IPS-18a (cell line): ENCODE measurements at regions not wholly inside any gene's neighbourhood (a gene's known extent, or its start where the extent isn't known, plus 50 kb on each side); places are given as distances from the start of the nearest gene placed in this dataset.
"Not testable (repeated sequence)": the region's sequence is repeated elsewhere in the genome, so short reads cannot be mapped to it uniquely, and the experiment has no call there.

Experiments
- H3K27ac ChIP-seq: one replicate; pipeline ENCODE4 v1.5.1; 2013; ENCODE audit warnings: low read length
- H3K27me3 ChIP-seq: one replicate; pipeline ENCODE4 v1.6.1; 2013; ENCODE audit warnings: mild to moderate bottlenecking, low read length; ENCODE audit not compliant: control insufficient read depth, insufficient read depth
- H3K36me3 ChIP-seq: one replicate; pipeline ENCODE4 v1.6.1; 2013; ENCODE audit warnings: low read depth, low read length; ENCODE audit not compliant: control insufficient read depth
- H3K4me1 ChIP-seq: one replicate; pipeline ENCODE4 v1.6.1; 2013; ENCODE audit warnings: low read depth, low read length; ENCODE audit not compliant: control insufficient read depth
- H3K4me3 ChIP-seq: one replicate; pipeline ENCODE4 v1.5.1; 2013; ENCODE audit warnings: low read length
- H3K9ac ChIP-seq: one replicate; pipeline ENCODE4 v1.6.1; 2013; ENCODE audit warnings: mild to moderate bottlenecking, low read length, moderate library complexity
- H3K9me3 ChIP-seq: one replicate; pipeline ENCODE4 v1.6.1; 2013; ENCODE audit warnings: low read depth, low read length; ENCODE audit not compliant: control insufficient read depth

DNA sequence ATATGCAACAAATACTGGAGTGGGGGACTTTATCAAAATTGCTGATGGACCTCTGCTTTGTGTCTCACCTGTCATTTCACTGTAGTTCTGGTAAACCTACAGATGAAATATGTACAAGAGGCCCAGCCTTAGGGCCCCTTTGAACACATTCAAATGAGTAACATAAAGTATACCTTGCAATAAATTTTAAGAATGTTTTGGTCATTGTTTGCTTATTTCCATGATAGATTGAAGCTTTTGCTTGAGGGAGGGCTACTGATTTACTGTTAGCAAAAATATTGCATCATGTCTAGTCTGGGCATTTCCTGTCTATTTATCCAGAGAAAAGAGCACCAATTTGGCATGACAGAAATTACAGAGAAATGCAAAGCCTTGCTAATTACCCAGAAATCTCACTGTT lies 705.5 kb upstream of the PCDH9 start:
- H3K4me1 ChIP-seq: no peaks in the 10 kb centered on the region
- no peaks in the 10 kb centered on the region for H3K9me3 ChIP-seq
- no peak overlapping the region for H3K4me3 ChIP-seq
- H3K9ac ChIP-seq: no peak overlapping the region
- no peaks in the 10 kb centered on the region for H3K36me3 ChIP-seq
- H3K27me3 ChIP-seq: no peaks in the 10 kb centered on the region
- no peak overlapping the region for H3K27ac ChIP-seq

DNA sequence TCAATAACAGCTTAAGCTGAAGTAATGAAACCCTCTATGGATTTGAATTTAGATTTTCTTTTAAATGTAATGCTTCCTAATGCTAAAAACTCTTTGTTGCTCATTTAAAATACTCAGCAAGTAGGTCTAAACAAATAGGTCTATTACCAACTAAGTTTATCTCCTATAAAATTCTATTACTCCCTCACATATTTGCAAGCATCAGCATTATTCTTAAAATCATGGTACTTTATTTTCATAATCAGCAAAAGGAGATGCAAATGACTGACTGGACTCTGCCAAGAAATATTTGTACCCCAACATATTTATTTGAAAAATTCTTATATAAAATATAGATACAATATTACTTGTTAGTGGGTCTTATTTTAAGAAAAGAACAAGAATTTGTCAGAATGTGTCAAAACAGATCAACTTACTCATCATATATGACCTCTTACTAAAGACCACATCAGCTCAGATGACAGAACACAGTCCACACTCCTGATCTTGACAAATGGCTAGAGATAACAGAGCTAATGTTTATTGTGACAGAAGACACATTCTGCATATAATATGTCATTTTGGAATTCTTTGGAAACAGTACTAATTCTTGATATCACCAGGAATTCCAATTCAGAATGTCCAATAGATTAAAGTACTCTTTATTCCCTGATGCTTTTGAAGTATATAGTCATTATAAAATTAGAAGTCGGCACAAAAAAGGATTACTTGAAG lies 704.6 kb upstream of the PCDH9 start:
- no peak overlapping the region for H3K27ac ChIP-seq
- no peaks in the 10 kb centered on the region for H3K4me1 ChIP-seq
- no peaks in the 10 kb centered on the region for H3K9me3 ChIP-seq
- H3K36me3 ChIP-seq: no peaks in the 10 kb centered on the region
- no peaks in the 10 kb centered on the region for H3K27me3 ChIP-seq
- H3K4me3 ChIP-seq: no peak overlapping the region
- H3K9ac ChIP-seq: no peak overlapping the region

DNA sequence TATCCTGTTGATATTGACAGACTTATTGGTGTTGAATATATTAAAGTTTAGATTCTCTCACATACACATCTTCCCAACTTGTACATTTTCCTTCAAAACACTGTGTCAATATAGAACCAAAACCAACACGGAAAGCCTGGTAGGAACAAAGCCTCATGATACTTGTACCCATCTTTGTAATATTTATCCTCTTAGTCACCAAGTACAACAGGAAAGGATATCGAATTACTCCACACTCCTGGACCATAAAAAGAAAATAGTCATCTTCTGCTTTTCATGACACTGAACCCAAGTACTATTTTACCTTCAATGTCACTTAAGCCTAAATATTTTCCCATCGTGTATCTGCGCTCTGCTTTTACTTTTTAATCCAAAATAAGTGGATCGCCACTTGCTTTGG lies 702.9 kb upstream of the PCDH9 start:
- Histone ChIP-seq H3K4me1 (no peaks in the 10 kb centered on the region), H3K9me3 (no peaks in the 10 kb centered on the region), H3K4me3 (no peak overlapping the region), H3K27me3 (no peaks in the 10 kb centered on the region), H3K27ac (no peak overlapping the region), H3K36me3 (no peaks in the 10 kb centered on the region), H3K9ac (no peak overlapping the region)

DNA sequence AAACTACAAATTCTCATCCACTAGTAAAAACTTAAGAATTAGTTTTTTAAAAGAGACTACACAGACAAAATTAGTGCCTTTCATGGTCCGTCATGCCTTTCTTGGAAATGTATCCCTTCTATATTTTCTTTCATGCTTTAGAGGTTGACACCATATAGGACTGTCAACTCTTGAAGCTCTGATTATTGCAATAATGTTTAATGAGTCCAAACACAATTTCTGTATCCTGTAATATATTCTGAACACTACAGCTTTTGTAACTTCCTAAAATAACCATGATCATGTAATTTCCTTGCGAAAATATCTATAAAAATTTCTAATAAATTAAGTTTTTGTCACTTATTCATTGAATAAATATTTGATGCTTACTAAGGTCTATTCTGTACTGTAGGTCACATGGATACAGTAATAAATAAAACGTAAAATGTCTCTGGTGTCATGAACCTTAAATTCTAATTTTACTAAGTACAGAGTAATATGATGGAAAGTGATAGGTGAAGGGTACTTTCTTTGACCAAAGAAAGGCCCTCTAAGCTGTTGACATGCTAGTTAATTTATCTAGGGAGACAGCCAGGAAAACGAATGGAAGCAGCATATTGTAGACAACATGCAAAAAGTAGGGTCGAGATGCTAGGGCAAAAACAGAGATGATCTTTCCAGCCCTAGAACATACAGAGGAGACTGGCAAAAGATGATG lies 687.3 kb upstream of the PCDH9 start:
- Histone ChIP-seq H3K9me3 (no peaks in the 10 kb centered on the region), H3K4me1 (no peaks in the 10 kb centered on the region), H3K27ac (no peak overlapping the region), H3K27me3 (no peaks in the 10 kb centered on the region), H3K4me3 (no peak overlapping the region), H3K9ac (no peak overlapping the region), H3K36me3 (no peaks in the 10 kb centered on the region)

DNA sequence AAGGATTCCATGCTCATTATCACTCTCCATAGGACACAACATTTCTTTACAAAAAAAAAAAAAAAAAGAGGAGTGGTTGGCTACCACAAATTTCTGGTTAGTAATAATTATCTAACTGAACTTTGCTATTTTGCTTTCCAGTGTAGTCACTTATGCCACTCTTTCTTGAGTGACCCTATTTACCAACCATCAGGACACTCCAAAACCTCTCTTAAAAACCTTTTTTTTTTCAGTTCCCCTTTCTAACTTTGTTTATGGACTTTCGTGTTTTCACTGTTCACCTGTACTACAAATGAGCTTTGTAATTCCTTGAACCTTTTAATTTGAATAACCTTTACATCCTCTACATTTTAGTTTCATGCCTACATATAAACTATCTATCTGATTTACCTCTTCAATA lies 686.5 kb upstream of the PCDH9 start:
- Histone ChIP-seq H3K36me3 (no peaks in the 10 kb centered on the region), H3K27ac (no peak overlapping the region), H3K4me1 (no peaks in the 10 kb centered on the region), H3K27me3 (no peaks in the 10 kb centered on the region), H3K9ac (no peak overlapping the region), H3K4me3 (no peak overlapping the region), H3K9me3 (no peaks in the 10 kb centered on the region)

DNA sequence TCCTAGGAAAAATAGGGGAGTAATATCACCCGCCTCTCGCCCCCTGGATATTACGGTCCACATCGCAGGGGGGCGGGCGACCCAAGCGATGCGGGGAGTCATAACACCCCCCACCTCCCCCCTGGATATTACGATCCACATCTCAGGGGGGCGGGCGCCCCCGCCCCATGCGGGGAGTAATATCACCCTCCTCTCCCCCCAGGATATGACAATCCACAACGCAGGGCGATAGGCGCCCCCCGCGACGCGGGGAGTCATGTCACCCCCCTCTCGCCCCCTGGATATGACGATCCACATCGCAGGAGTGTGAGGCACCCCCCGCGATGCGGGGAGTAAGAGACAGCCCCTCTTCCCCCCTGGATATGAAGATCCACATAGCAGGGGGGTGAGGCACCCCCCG lies 684.4 kb upstream of the PCDH9 start:
- no peak overlapping the region for H3K4me3 ChIP-seq
- H3K36me3 ChIP-seq: no peaks in the 10 kb centered on the region
- no peak overlapping the region for H3K9ac ChIP-seq
- no peak overlapping the region for H3K27ac ChIP-seq
- H3K27me3 ChIP-seq: no peaks in the 10 kb centered on the region
- no peaks in the 10 kb centered on the region for H3K4me1 ChIP-seq
- H3K9me3 ChIP-seq: no peaks in the 10 kb centered on the region

DNA sequence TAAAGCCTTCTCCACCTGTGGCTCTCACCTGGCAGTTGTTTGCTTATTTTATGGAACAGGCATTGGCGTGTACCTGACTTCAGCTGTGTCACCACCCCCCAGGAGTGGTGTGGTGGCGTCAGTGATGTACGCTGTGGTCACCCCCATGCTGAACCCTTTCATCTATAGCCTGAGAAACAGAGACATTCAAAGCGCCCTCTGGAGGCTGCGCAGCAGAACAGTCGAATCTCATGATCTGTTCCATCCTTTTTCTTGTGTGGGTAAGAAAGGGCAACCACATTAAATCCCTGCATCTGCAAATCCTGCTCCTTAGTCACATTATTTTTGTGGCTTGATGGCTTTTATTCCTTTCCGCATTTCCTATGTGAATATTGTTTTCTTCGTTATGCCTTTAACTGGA lies 672.8 kb upstream of the PCDH9 start:
- H3K9me3 ChIP-seq, H3K4me3 ChIP-seq, H3K4me1 ChIP-seq, H3K27me3 ChIP-seq, H3K9ac ChIP-seq, H3K36me3 ChIP-seq, H3K27ac ChIP-seq: not testable (repeated sequence)

DNA sequence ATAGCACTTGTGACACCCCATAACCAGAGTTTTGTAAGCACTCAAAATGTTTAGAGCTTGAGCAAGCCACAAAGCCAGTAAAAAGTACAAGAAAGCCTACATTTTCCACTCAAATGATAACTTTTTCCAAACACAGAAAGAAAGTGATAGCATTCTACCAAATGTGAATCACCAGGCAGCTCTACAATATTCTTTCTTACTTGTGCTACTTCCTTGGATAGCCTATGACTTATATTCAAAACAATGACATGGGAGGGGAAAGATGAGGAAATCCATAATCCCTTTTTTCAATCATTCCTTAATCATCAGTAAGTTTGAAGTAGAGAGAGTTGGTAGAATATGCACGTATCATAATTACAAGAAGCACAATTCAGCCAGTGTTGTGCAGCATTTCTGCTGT lies 650.8 kb upstream of the PCDH9 start:
- H3K9me3 ChIP-seq: no peaks in the 10 kb centered on the region
- H3K36me3 ChIP-seq: no peaks in the 10 kb centered on the region
- H3K27me3 ChIP-seq: no peaks in the 10 kb centered on the region
- H3K4me3 ChIP-seq: no peak overlapping the region
- no peak overlapping the region for H3K9ac ChIP-seq
- no peak overlapping the region for H3K27ac ChIP-seq
- H3K4me1 ChIP-seq: no peaks in the 10 kb centered on the region

DNA sequence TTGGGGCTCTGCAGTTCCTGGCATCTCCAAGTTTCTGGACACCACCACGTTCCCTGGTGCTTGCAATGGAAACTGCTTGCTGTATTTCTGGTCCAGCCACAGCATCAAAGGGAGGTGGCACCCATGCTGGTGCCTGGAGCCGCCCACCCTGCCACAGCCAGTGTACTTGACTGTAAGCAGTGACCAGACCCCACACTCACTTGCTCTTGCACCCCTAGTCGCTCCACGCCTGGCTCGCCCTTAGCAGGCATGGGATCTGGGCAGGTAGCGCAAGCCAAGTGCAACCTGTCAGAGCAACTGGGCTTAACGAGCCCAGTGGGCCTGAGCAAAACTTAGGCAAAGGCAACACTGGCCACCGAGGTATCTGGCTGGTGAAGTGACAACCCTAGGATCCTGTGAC lies 648.2 kb upstream of the PCDH9 start:
- Histone ChIP-seq H3K4me3 (no peak overlapping the region), H3K36me3 (no peaks in the 10 kb centered on the region), H3K9me3 (no peaks in the 10 kb centered on the region), H3K4me1 (no peaks in the 10 kb centered on the region), H3K27ac (no peak overlapping the region), H3K27me3 (no peaks in the 10 kb centered on the region), H3K9ac (no peak overlapping the region)

DNA sequence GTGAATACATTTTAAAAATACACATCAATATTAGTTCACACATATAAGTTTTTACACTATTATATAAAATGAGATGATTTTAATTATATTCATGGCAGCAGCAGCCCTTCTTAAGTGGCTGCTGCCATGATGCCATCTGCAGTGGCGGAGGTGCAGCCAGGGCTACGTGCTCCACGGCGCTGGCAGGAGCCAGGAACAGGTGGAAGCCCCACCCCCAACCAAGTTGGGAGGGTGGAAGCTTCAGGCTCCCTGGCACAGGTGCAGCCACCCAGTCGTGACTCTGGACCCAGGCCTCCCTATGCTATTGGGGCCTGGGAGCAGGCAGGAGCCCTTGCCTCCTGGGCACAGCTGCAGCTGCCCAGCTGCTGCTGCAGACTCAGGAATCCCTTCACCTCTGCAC lies 646.9 kb upstream of the PCDH9 start:
- no peaks in the 10 kb centered on the region for H3K27me3 ChIP-seq
- no peak overlapping the region for H3K9ac ChIP-seq
- no peaks in the 10 kb centered on the region for H3K9me3 ChIP-seq

DNA sequence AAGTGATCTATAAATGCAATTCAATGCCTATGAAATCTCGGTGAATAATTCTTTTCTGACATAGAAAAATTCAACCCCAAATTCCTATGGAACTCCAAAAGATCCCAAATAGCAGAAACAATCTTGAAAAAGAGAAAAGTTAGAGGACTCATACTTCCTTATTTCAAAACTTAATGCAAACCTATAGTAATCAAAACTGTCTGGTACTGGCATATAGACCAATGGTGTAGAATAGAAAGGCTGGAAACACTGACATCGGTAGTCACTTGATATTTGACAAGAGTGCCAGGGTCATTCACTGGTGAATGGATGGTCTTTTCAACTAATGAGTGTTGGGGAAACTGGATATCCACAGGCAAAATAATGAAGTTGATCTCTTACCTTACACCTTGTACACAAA lies 637.1 kb upstream of the PCDH9 start:
- Histone ChIP-seq H3K27me3 (no peaks in the 10 kb centered on the region), H3K4me1 (no peaks in the 10 kb centered on the region), H3K36me3 (no peaks in the 10 kb centered on the region), H3K27ac (no peak overlapping the region), H3K4me3 (no peak overlapping the region), H3K9ac (no peak overlapping the region), H3K9me3 (no peaks in the 10 kb centered on the region)

More for the DNA sequence above, 646.9 kb upstream of the PCDH9 start:
- Histone ChIP-seq H3K36me3 (no peaks in the 10 kb centered on the region), H3K27ac (no peak overlapping the region), H3K4me3 (no peak overlapping the region), H3K4me1 (no peaks in the 10 kb centered on the region)

DNA sequence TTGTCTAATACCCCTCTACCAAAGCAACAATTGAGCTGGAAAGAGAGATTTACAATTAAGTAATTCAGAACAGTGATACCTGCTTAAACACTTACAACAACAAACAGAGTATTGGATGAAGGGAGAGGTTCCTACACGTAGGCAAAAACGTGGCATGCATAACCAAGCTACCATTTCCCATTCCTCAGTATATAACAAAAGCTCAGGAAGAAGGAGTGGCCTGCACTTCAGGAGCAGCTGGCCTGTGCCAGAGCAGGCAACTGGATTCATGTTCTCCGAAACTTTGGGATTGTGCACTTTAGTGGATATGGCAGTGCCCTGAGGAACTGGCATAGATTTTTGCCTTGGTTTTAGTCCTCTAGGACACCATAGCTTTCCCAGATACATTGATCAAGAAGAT lies 630.2 kb upstream of the PCDH9 start:
- Histone ChIP-seq H3K36me3 (no peaks in the 10 kb centered on the region), H3K9me3 (no peaks in the 10 kb centered on the region), H3K27me3 (no peaks in the 10 kb centered on the region), H3K4me1 (peaks cover 2% of the 10 kb centered on the region), H3K4me3 (no peak overlapping the region), H3K27ac (no peak overlapping the region), H3K9ac (no peak overlapping the region)
